ENCODE measurements at regions not wholly inside any gene's neighbourhood (a gene's known extent, or its start where the extent isn't known, plus 50 kb on each side); places are given as distances from the start of the nearest gene placed in this dataset.

DNA sequence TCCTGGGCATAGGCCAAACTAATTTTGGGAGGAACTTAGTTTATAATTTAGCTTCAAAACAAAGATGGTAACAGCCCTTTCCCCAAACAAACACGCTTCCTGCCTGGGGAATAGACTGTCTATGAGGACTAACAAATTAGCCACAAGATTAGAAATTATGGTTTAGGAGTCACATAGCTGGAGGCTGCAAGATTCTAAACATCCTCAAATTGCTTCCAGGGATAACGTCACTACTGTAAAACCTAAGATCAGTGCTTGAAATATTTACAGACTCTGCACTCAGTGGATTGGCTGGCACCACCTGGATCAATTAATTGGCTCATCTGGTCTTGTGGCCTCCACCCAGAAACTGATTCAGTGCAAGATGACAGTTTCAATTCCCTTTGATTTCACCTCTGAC lies 118.0 kb upstream of the TACR1 start:
- no peak overlapping the region for H3K27ac Mint-ChIP-seq
- Histone ChIP-seq H3K36me3 (ENCODE audit: insufficient read depth) (no peaks in the 10 kb centered on the region), H2AFZ (peak overlapping the region; percentile 32; the same call in 1 of the 2 replicates), H3K9me2 (ENCODE audit: insufficient read depth) (peaks cover 5% of the 10 kb centered on the region; the same call in 1 of the 2 replicates), H3K4me2 (no peak overlapping the region), H4K20me1 (replicated peaks; ENCODE audit: insufficient read depth) (no peaks in the 10 kb centered on the region), H3K27ac (ENCODE audit: low read depth) (no peak overlapping the region), H3K4me3 (no peak overlapping the region), H3K79me2 (replicated peaks; ENCODE audit: insufficient read depth) (no peaks in the 10 kb centered on the region), H3K27me3 (ENCODE audit: insufficient read depth) (no peaks in the 10 kb centered on the region), H3K4me1 (ENCODE audit: insufficient read depth) (no peaks in the 10 kb centered on the region), H3F3A (replicated peaks; ENCODE audit: low read depth) (no peaks in the 10 kb centered on the region)
- no peaks in the 10 kb centered on the region for H3K9me3 Mint-ChIP-seq
- DNase-seq (ENCODE audit: low spot score) (no peak), ATAC-seq (no peak)
- H3K27me3 Mint-ChIP-seq (ENCODE audit: insufficient read depth, low read depth, poor library complexity), result peaks cover 3% of the 10 kb centered on the region
- no peak for TF ChIP-seq EZH2 (IDR thresholded peaks at IDR 0.05; ENCODE audit: low read depth, unreplicated experiment)
- no peak for TF ChIP-seq ZNF114 (CRISPR knock-in tag; IDR thresholded peaks at IDR 0.05)
- TF ChIP-seq EZH2phosphoT487 (IDR thresholded peaks at IDR 0.05; ENCODE audit: unreplicated experiment), result no peak
- TF ChIP-seq, protein P1, sequence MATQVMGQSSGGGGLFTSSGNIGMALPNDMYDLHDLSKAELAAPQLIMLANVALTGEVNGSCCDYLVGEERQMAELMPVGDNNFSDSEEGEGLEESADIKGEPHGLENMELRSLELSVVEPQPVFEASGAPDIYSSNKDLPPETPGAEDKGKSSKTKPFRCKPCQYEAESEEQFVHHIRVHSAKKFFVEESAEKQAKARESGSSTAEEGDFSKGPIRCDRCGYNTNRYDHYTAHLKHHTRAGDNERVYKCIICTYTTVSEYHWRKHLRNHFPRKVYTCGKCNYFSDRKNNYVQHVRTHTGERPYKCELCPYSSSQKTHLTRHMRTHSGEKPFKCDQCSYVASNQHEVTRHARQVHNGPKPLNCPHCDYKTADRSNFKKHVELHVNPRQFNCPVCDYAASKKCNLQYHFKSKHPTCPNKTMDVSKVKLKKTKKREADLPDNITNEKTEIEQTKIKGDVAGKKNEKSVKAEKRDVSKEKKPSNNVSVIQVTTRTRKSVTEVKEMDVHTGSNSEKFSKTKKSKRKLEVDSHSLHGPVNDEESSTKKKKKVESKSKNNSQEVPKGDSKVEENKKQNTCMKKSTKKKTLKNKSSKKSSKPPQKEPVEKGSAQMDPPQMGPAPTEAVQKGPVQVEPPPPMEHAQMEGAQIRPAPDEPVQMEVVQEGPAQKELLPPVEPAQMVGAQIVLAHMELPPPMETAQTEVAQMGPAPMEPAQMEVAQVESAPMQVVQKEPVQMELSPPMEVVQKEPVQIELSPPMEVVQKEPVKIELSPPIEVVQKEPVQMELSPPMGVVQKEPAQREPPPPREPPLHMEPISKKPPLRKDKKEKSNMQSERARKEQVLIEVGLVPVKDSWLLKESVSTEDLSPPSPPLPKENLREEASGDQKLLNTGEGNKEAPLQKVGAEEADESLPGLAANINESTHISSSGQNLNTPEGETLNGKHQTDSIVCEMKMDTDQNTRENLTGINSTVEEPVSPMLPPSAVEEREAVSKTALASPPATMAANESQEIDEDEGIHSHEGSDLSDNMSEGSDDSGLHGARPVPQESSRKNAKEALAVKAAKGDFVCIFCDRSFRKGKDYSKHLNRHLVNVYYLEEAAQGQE (IDR thresholded peaks at IDR 0.05; ENCODE audit: unreplicated experiment), result no peak
- no peak for TF ChIP-seq POLR2AphosphoS5 (IDR thresholded peaks at IDR 0.05; ENCODE audit: low read depth)
- TF ChIP-seq, protein P2, sequence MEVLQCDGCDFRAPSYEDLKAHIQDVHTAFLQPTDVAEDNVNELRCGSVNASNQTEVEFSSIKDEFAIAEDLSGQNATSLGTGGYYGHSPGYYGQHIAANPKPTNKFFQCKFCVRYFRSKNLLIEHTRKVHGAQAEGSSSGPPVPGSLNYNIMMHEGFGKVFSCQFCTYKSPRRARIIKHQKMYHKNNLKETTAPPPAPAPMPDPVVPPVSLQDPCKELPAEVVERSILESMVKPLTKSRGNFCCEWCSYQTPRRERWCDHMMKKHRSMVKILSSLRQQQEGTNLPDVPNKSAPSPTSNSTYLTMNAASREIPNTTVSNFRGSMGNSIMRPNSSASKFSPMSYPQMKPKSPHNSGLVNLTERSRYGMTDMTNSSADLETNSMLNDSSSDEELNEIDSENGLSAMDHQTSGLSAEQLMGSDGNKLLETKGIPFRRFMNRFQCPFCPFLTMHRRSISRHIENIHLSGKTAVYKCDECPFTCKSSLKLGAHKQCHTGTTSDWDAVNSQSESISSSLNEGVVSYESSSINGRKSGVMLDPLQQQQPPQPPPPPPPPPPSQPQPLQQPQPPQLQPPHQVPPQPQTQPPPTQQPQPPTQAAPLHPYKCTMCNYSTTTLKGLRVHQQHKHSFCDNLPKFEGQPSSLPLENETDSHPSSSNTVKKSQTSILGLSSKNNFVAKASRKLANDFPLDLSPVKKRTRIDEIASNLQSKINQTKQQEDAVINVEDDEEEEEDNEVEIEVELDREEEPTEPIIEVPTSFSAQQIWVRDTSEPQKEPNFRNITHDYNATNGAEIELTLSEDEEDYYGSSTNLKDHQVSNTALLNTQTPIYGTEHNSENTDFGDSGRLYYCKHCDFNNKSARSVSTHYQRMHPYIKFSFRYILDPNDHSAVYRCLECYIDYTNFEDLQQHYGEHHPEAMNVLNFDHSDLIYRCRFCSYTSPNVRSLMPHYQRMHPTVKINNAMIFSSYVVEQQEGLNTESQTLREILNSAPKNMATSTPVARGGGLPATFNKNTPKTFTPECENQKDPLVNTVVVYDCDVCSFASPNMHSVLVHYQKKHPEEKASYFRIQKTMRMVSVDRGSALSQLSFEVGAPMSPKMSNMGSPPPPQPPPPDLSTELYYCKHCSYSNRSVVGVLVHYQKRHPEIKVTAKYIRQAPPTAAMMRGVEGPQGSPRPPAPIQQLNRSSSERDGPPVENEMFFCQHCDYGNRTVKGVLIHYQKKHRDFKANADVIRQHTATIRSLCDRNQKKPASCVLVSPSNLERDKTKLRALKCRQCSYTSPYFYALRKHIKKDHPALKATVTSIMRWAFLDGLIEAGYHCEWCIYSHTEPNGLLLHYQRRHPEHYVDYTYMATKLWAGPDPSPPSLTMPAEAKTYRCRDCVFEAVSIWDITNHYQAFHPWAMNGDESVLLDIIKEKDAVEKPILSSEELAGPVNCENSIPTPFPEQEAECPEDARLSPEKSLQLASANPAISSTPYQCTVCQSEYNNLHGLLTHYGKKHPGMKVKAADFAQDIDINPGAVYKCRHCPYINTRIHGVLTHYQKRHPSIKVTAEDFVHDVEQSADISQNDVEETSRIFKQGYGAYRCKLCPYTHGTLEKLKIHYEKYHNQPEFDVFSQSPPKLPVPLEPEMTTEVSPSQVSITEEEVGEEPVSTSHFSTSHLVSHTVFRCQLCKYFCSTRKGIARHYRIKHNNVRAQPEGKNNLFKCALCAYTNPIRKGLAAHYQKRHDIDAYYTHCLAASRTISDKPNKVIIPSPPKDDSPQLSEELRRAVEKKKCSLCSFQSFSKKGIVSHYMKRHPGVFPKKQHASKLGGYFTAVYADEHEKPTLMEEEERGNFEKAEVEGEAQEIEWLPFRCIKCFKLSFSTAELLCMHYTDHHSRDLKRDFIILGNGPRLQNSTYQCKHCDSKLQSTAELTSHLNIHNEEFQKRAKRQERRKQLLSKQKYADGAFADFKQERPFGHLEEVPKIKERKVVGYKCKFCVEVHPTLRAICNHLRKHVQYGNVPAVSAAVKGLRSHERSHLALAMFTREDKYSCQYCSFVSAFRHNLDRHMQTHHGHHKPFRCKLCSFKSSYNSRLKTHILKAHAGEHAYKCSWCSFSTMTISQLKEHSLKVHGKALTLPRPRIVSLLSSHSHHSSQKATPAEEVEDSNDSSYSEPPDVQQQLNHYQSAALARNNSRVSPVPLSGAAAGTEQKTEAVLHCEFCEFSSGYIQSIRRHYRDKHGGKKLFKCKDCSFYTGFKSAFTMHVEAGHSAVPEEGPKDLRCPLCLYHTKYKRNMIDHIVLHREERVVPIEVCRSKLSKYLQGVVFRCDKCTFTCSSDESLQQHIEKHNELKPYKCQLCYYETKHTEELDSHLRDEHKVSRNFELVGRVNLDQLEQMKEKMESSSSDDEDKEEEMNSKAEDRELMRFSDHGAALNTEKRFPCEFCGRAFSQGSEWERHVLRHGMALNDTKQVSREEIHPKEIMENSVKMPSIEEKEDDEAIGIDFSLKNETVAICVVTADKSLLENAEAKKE (CRISPR knock-in tag; IDR thresholded peaks at IDR 0.05), result no peak
- no peak for TF ChIP-seq CREB1 (CRISPR knock-in tag; IDR thresholded peaks at IDR 0.05; ENCODE audit: low read depth)
- TF ChIP-seq JUNB (IDR thresholded peaks at IDR 0.05; ENCODE audit: unreplicated experiment), result no peak
- no peak for TF ChIP-seq NANOG (IDR thresholded peaks at IDR 0.05; ENCODE audit: borderline replicate concordance)
- TF ChIP-seq ZNF331 (CRISPR knock-in tag; IDR thresholded peaks at IDR 0.05; ENCODE audit: low read depth), result no peak
- TF ChIP-seq, protein P3, sequence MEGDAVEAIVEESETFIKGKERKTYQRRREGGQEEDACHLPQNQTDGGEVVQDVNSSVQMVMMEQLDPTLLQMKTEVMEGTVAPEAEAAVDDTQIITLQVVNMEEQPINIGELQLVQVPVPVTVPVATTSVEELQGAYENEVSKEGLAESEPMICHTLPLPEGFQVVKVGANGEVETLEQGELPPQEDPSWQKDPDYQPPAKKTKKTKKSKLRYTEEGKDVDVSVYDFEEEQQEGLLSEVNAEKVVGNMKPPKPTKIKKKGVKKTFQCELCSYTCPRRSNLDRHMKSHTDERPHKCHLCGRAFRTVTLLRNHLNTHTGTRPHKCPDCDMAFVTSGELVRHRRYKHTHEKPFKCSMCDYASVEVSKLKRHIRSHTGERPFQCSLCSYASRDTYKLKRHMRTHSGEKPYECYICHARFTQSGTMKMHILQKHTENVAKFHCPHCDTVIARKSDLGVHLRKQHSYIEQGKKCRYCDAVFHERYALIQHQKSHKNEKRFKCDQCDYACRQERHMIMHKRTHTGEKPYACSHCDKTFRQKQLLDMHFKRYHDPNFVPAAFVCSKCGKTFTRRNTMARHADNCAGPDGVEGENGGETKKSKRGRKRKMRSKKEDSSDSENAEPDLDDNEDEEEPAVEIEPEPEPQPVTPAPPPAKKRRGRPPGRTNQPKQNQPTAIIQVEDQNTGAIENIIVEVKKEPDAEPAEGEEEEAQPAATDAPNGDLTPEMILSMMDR (conservative IDR thresholded peaks at IDR 0.05; ENCODE audit: low read depth in 2 of 2), result no peak
- TF ChIP-seq, protein P4, sequence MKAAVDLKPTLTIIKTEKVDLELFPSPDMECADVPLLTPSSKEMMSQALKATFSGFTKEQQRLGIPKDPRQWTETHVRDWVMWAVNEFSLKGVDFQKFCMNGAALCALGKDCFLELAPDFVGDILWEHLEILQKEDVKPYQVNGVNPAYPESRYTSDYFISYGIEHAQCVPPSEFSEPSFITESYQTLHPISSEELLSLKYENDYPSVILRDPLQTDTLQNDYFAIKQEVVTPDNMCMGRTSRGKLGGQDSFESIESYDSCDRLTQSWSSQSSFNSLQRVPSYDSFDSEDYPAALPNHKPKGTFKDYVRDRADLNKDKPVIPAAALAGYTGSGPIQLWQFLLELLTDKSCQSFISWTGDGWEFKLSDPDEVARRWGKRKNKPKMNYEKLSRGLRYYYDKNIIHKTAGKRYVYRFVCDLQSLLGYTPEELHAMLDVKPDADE (IDR thresholded peaks at IDR 0.05), result no peak
- no peak for TF ChIP-seq STAT1 (IDR thresholded peaks at IDR 0.05; ENCODE audit: unreplicated experiment)
- no peak overlapping the region for H3K4me3 Mint-ChIP-seq
- no peaks in the 10 kb centered on the region for H3K36me3 Mint-ChIP-seq (ENCODE audit: low read depth)
- H3K4me1 Mint-ChIP-seq, result peaks cover 20% of the 10 kb centered on the region

All from GM23338 (cell line).